SK-N-DZ (cell line): ENCODE measurements at regions not wholly inside any gene's neighbourhood (a gene's known extent, or its start where the extent isn't known, plus 50 kb on each side); places are given as distances from the start of the nearest gene placed in this dataset.

Experiments used
- DNase-seq: peaks from one replicate; pipeline ENCODE4 v3.0.0-alpha.2; 2015; ENCODE audit warnings: low spot score

- peak; percentile 0 for DNase-seq
Observed at GRCh38 chr11:134911514-134912180, 499.6 kb upstream of the B3GAT1 start.

DNA sequence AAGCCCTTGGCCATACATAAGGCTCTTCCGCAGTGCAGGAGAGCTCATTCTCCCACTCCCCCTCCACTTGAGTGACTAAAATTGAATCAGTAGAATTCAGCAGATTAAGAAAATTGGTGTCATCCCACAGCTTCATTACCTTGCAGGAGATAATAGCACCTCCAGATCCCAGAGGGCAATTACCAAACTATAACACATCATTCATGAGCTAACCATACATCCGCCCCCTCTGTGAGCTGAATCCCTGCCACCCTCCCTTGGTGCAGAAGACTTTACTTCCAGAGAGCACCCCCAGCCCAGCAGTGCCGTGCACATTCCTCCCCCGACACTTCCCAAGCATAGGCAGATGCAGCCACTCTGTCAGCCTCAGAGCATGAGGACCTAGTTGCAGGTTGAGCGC, 496.5 kb upstream of the B3GAT1 start:
- DNase-seq, result no peak

- no peak for DNase-seq
Observed at GRCh38 chr11:134907636-134908035, 495.6 kb upstream of the B3GAT1 start.

DNA sequence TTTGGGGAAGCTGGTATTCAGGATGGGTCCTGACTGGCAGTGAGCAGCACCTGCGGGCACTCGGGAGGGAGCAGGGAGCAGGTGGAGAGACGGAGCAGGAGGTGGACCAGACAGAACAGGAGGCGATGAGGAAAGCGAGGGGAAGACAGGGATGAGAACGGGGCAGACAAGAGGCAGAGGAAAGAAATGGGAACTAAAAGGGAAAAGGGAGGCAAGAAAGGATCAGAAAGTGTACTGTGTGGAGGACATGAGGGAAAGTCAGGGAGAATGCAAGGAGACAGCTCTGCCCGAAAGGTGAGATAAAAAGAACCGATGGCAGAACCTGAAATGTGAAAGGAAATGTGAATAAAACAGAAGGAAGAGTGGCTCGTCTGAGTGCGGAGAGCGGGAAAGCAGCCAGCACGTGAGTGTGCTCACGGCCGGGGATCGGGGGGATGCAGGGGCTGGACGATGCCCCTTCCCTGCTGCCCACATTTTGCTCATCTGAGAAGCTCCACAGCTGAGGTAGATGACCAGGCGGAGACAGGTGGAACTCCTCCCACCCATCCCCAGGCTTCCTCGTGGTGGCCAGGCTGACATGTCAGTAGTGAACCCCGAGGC, 494.4 kb upstream of the B3GAT1 start:
- no peak for DNase-seq

DNA sequence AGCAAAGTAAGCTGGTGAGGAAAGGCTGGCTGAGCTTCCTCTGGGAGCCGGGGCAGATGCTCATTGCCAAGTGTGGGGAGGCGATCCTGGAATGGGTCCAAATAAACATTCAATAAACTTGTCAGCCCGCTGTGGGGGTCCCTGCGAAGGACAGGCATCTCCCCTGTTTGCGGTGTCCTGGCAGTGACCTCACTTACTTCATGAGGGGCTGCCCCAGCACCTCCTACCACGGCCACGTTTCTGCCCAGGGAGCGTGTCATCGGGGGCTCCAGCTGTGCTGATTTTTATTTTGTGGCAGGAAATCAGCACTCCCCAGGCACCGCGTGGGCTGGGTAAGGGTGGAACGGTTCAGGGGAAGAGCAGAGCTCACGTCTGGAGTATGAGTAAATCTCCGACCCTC, 493.9 kb upstream of the B3GAT1 start:
- DNase-seq, result no peak

- no peak for DNase-seq
Observed at GRCh38 chr11:134905517-134905916, 493.5 kb upstream of the B3GAT1 start.

DNA sequence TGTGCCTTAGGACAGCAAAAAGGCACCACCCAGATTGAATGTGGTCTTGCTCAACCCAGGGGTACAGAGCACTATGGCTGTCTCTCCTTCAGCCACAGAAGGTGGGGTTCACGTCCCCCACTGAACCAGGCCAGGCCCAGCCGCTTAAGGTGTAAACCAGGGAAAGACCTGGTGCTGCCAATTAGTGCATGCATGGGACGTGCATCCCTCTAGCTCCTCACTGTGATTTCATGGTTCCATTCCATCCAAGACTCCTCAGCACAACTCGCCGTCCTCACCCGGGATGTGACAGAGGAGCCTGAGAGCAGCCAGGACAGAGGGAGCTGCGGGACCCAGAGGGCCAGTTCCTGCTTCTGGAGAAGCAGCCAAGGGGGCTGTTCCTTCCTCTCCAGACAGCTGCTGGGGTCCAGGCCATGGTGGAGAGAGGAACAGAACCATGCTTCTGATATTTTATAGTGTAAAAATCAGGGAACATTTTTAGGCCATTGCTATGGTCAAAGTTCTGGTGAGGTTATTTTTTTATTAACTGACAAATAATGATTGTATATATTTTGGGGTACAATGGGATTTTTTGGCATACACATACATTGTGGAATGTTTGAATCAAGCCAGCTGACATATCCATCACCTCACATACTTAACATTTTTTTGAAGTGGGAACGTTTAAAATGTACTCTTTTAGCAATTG, 492.2 kb upstream of the B3GAT1 start:
- DNase-seq, result no peak

DNA sequence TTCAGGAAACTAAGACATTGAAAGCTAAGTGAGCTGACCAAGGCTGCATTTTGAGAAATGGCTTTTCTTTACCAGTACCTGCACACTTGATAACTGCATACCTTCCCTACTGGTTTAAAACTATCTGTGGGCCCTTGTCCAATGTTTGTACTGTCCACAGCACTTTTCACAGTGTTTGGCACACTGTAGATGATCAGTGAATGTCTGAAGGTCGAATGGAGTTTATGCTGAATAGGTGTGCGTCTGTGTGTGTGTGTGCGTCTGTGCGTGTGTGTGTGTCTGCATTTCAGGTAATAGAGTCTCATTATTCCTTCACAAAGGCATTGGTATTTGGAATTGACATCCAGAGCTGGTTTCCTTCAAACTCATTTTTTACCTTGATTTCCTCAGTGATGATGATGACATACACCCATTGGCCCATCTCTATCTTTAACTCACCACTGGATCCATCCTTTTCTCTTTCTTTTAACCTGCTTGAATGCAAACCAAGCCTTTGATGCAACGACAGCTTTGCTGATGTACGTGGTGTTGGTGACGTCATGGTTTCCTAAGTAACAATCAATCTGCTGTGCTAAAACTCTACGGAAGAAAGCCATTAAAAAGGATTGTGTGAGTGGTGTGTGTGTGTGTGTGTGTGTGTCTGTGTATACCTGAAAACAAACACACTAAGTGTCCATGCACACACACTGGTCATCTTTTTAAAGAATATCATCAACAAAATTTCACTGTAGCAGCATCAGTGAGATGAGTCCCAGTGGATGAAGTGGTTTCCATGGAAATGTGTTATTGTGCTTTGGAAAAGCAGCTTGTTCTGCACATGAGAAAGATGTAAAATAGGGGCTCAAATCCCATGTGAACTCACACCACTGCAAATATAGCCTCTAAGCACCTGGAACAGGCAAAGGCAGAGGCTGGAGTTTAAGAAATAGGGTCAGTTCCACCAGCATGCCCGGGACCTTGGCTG, 490.2 kb upstream of the B3GAT1 start:
- no peak for DNase-seq

DNA sequence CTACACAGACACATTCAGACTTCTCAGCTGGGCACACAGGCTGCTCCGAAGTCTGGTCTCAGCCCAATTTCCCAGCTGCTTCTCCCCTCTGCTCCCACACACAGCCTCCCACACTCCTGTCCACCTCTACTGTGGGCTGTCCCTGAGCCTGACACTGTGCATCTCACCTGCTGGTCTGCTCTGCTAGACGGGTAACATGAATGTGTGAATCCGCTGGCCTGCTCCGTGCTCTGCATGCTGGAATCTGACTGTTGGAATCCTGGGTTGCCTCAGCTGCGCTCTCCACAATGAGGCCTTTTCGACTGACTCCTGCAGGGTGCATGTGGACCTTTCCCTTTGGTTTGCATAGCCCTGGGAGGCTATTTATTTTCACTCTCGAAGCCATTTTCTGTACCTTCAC, 489.5 kb upstream of the B3GAT1 start:
- DNase-seq, result no peak

DNA sequence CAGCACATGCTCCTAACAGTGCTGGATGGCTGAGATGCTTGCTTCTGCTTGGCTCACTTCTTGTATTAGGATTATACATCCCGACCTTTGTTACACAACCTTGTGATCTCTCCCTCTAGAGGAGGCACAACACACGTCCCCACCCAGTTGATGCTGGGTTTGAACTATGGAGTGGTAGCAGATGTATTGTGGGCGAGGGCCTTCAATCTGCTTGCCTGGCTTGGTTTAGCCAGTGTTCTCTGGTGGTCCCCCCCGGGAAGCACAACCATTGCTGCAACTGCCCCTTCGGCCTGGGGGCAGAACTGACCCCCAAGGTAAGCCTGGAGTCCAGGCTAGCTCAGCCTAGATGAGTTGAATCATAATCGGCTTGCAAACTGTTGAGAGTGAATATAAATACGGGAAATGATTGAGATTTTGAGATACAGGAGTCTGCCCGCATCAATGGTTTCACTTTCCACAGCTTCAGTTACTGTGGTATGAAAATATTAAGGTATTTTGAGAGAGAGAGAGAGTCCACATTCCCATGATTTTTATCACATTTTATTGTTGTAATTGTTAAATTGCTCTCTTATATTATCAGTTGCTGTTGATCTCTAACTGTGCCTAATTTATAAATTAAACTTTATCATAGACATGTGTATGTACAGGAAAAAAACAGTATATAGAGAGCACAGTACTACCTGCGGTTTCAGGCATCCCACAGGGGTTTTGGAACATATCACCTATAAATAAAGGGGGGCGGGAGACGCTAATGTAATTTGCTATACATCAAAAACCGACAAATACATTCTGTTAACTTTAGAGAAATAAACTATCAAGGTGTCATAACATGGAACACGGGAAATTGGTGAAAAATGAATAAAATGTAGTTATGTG, 482.0 kb upstream of the B3GAT1 start:
- DNase-seq, result no peak

- no peak for DNase-seq
Observed at GRCh38 chr11:134890446-134890845, 478.4 kb upstream of the B3GAT1 start.

DNA sequence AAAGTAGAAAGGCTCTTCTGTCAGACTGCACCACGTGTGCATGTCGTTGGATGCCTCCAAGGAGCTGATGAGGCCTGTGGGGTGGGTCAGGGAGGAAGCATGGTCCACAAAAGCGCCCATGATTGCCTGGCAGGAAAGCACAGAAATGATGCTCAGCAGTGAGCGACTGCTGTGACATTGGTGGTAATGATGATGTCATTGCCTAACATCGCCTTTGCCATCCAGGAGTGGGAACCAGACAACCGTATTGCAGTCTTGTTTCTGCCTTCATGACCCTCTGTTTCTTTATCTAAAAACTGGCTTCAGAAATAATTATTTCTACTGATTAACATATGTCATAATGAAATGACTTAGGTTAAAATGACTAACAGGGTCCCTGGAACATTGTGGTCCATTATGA, 477.8 kb upstream of the B3GAT1 start:
- DNase-seq, result no peak

GRCh38 chr11:134888821-134889220, 476.8 kb upstream of the B3GAT1 start:
- DNase-seq, result no peak

DNA sequence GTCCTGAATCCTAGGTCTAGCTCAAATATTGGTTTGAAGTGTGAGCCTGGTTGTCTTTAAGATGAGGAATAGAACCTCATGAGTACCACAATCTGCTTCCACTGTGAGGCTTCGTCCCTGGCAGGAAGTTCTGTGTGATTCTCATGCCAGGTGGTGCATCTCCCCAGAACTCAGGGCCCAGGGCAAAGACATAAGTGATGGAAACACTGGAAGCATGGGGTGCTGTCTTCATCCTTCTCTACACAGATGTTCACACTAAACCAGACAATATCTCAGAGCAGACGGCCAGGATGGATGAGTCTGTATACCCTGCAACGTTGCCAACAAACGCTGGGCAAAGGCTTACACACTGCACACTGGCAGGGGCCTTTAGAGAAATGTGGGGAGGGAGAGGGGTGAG, 475.9 kb upstream of the B3GAT1 start:
- DNase-seq, result no peak

DNA sequence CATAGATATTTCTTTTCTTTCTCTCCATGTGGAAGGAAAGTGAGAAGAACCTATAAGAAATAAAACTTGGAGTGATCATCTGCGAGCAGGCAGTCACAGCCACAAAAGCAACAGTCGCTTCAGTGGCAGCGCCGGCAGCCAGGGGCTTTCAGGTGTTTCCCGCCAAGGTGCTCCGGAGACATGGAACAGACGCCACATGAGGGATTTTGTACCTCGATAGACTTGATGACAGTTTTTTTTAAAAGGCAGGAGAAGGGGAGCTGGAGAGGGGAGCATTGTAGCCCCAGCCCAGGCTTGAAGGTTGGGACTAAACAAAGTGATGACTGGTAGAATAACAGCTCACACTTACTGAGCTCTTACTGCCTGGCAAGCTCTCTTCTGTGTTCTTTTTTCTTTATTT, 471.4 kb upstream of the B3GAT1 start:
- no peak for DNase-seq

DNA sequence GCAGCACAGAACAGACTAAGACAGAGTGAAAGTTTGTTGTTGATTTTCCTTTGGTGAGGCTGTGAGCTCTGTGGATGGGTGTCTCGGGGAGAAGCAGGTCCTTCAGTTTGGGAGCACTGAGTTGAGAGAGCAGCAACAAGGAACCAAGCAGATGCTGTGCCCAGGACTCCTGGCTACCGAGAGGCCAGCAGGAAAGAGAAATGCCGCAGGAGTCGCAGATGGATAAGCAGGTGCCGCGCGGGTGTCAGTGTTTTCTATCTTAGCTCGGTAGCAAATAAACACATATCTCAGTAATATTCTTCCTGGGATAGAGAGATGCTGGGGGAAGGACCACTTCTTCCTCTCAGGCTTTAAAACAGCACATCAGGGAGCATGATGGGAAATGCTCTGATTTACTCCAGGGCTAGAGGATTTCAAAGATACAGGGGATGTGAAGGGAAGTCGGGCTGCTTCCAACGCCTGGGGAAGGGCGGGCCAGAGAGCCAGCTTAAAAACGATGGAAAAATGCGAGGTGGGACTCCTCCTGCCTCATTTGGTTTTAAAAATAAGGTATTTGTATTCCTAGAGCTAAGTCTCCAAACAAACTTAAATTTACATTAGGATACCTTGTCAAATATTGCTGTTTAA, 470.7 kb upstream of the B3GAT1 start:
- no peak for DNase-seq

GRCh38 chr11:134882141-134882540, 470.1 kb upstream of the B3GAT1 start:
- DNase-seq, result no peak

GRCh38 chr11:134880788-134881187, 468.7 kb upstream of the B3GAT1 start:
- no peak for DNase-seq

DNA sequence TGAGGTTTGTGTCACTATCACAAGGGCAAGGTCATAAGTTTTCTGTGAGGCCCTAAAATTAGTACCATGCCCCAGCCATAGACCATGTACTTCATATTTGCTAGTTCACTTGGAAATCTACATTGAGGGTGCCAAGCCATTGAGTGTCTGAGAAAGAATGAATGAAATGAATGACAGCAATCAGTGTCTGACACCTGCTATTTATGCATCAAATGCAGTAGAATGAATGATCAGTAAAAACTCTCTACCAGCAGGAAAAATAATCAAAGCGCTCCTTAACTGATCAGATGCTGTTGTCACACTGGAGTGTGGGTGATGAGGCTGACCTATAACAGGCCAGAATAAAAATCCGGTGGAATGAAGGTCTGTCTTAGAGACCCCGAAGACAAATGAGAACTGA, 467.9 kb upstream of the B3GAT1 start:
- no peak for DNase-seq

GRCh38 chr11:134879341-134879740, 467.3 kb upstream of the B3GAT1 start:
- DNase-seq, result no peak

- no peak for DNase-seq
Observed at GRCh38 chr11:134878785-134879184, 466.7 kb upstream of the B3GAT1 start.
